CD8-positive, alpha-beta memory T cell (primary cell): ENCODE measurements at regions not wholly inside any gene's neighbourhood (a gene's known extent, or its start where the extent isn't known, plus 50 kb on each side); places are given as distances from the start of the nearest gene placed in this dataset.

Experiments used
- CTCF ChIA-PET: fragments of 350-600 bp; sonication (Branson Sonifier 250); formaldehyde crosslinking; loops from one replicate; lab custom pipeline; 2021; ENCODE audit warnings: antibody characterized with exemption; lab: Charles Lee
- POLR2A ChIA-PET: fragments of 350-600 bp; sonication (Branson Sonifier 250); formaldehyde crosslinking; loops from one replicate; lab custom pipeline; 2021; ENCODE audit warnings: antibody characterized with exemption; lab: Charles Lee
- DNase-seq, 5 donors: peaks; one replicate each; pipeline versions ENCODE4 v3.0.0 to v3.0.0-alpha.2; 2020 to 2022; ENCODE audit warnings: mixed read lengths in 1 of 5
- H3K27ac ChIP-seq: one replicate; pipeline ENCODE4 v1.7.0; 2013; ENCODE audit warnings: low read depth, mild to moderate bottlenecking, low read length, moderate library complexity
- H3K27me3 ChIP-seq: 2 replicates; pipeline ENCODE4 v1.7.0; 2013; ENCODE audit warnings: low read length, mild to moderate bottlenecking; ENCODE audit not compliant: insufficient read depth, poor library complexity, severe bottlenecking
- H3K36me3 ChIP-seq: 2 replicates; pipeline ENCODE4 v1.7.0; 2013; ENCODE audit warnings: mild to moderate bottlenecking, low read length, moderate library complexity; ENCODE audit not compliant: insufficient read depth
- H3K4me1 ChIP-seq: 2 replicates; pipeline ENCODE4 v1.7.0; 2013; ENCODE audit warnings: mild to moderate bottlenecking, low read length, moderate library complexity; ENCODE audit not compliant: insufficient read depth
- H3K4me3 ChIP-seq: 2 replicates; pipeline ENCODE4 v1.7.0; 2013; ENCODE audit warnings: mild to moderate bottlenecking, low read length
- H3K9me3 ChIP-seq: 2 replicates; pipeline ENCODE4 v1.7.0; 2013; ENCODE audit warnings: mild to moderate bottlenecking, low read length
- H3K27ac Mint-ChIP-seq, 8 donors: one replicate each; pipeline ENCODE4 v1.8.0; 2020 to 2021; ENCODE audit warnings: mixed read lengths in 8 of 8, mild to moderate bottlenecking in 6 of 8, inconsistent platforms in 3 of 8, moderate library complexity in 3 of 8
- H3K27me3 Mint-ChIP-seq, 2 donors: one replicate each; pipeline ENCODE4 v1.8.0; 2020 to 2021; ENCODE audit warnings: mixed read lengths in 2 of 2, mild to moderate bottlenecking in 1 of 2, moderate library complexity in 1 of 2
- H3K36me3 Mint-ChIP-seq, 3 donors: one replicate each; pipeline ENCODE4 v1.8.0; 2020 to 2021; ENCODE audit warnings: mixed read lengths in 3 of 3, inconsistent platforms in 1 of 3, mild to moderate bottlenecking in 1 of 3
- H3K4me1 Mint-ChIP-seq, 3 donors: one replicate each; pipeline ENCODE4 v1.8.0; 2020 to 2021; ENCODE audit warnings: mixed read lengths in 3 of 3, inconsistent platforms in 1 of 3, mild to moderate bottlenecking in 1 of 3
- H3K4me3 Mint-ChIP-seq, 7 donors: one replicate each; pipeline ENCODE4 v1.8.0; 2020 to 2021; ENCODE audit warnings: mixed read lengths in 7 of 7, mild to moderate bottlenecking in 6 of 7, moderate library complexity in 4 of 7, inconsistent platforms in 2 of 7
- H3K9me3 Mint-ChIP-seq, 5 donors: one replicate each; pipeline ENCODE4 v1.8.0; 2020 to 2022; ENCODE audit warnings: mixed read lengths in 5 of 5, mild to moderate bottlenecking in 3 of 5, moderate library complexity in 2 of 5, inconsistent platforms in 1 of 5

DNA sequence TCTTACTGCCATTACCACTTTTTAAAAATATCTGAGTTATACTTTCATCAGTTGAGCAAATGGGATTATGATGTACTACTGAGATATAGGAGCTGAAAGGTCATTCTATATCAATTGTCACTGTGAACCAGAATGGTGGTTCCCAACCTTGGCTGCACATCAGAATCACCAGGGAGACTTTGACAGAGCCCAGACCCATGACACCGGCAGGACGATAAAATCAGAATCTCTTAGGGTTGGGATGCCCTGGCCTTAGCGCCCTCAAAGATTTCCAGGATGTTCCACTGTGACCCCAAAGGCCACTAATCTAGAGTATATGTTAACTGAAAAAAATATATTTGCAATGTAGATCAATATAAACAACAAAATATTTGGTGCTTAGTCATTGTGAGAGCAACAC is 355.1 kb downstream of the LIG4 start:
- no peak for DNase-seq
- ChIA-PET CTCF (no interaction called here), POLR2A (no interaction called here)
- Histone ChIP-seq H3K4me3 (no peak overlapping the region), H3K4me1 (no peaks in the 10 kb centered on the region), H3K9me3 (no peaks in the 10 kb centered on the region), H3K36me3 (no peaks in the 10 kb centered on the region), H3K27ac (no peak overlapping the region), H3K27me3 (no peaks in the 10 kb centered on the region)
- Mint-ChIP-seq H3K9me3 (peaks cover 0 to 27% (median 14%) of the 10 kb centered on the region in 5 donors), H3K4me1 (peaks cover 0 to 2% (median 0%) of the 10 kb centered on the region in 3 donors), H3K27ac (no peak overlapping the region), H3K36me3 (no peaks in the 10 kb centered on the region), H3K4me3 (no peak overlapping the region), H3K27me3 (peaks cover 2 to 16% of the 10 kb centered on the region in 2 donors)

DNA sequence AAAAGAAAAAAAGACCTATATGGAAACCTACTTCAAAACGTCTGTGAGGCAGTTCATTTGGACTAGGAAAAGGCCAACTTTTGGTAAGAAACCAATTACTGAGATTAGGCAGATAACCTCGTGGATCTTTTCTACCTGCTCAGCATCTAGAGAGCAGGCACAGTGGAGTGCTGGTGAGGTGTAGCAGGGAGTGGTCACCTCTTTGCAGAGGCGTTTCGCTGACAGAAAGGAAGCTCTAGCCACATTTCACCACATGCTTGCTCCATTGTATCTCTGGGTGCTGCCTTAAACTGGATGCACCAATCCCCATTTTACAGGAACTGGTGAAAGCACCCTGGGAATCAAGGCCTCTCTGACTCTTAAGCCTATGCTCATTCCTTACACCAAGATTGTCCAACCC is 360.5 kb downstream of the LIG4 start:
- Histone ChIP-seq H3K9me3 (no peaks in the 10 kb centered on the region), H3K4me3 (no peak overlapping the region), H3K27me3 (no peaks in the 10 kb centered on the region), H3K4me1 (no peaks in the 10 kb centered on the region), H3K27ac (no peak overlapping the region), H3K36me3 (no peaks in the 10 kb centered on the region)
- Mint-ChIP-seq H3K4me1 (no peaks in the 10 kb centered on the region), H3K36me3 (no peaks in the 10 kb centered on the region), H3K9me3 (peaks cover 0 to 20% (median 6%) of the 10 kb centered on the region in 5 donors), H3K4me3 (no peak overlapping the region), H3K27ac (no peak overlapping the region), H3K27me3 (no peaks in the 10 kb centered on the region)
- CTCF ChIA-PET: no interaction called here
- no peak for DNase-seq
- POLR2A ChIA-PET: no interaction called here

DNA sequence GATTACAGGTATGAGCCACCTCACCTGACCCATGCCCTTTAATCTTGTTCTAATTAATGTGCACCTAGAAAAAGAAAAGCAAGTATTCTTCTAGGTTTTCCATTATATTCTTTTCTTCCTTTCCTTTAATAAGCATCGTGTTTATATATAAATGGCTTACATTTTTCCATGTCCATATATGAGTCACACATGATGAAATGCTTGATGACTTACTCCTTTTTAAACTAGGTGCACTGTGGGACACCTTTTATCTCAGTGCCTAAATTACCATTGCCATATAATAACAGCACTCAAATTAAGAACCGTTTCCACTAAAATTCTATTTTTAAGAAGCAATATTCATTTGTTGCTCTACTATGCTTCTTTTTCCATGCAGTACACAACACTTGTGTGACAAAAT is 363.3 kb downstream of the LIG4 start:
- Mint-ChIP-seq H3K36me3 (no peaks in the 10 kb centered on the region), H3K9me3 (peaks cover 0 to 18% (median 6%) of the 10 kb centered on the region in 5 donors), H3K27ac (no peak overlapping the region), H3K4me1 (no peaks in the 10 kb centered on the region), H3K4me3 (no peak overlapping the region), H3K27me3 (peaks cover 0 to 2% of the 10 kb centered on the region in 2 donors)
- Histone ChIP-seq H3K27me3 (no peaks in the 10 kb centered on the region), H3K4me1 (no peaks in the 10 kb centered on the region), H3K36me3 (no peaks in the 10 kb centered on the region), H3K4me3 (no peak overlapping the region), H3K9me3 (no peaks in the 10 kb centered on the region), H3K27ac (no peak overlapping the region)
- ChIA-PET POLR2A (no interaction called here), CTCF (no interaction called here)
- DNase-seq: no peak

DNA sequence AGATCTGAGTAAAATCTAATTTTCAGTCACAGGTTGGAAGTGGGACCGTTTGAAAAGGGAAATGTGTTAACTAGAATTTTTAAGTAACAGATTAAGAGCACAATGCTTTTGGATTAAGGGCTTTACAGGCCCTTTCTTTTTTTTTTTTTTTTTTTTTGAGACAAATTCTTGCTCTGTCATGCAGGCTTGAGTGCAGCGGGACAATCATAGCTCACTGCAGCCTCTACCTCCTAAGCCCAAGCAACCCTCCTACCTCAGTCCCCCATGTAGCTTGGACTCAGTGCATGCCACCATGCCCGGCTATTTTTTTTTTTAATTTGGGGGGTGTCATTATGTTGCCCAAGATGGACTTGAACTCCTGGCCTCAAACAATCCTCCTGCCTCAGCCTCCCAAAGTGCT is 363.7 kb downstream of the LIG4 start:
- Mint-ChIP-seq H3K4me3 (no peak overlapping the region), H3K36me3 (no peaks in the 10 kb centered on the region), H3K4me1 (no peaks in the 10 kb centered on the region), H3K27ac (no peak overlapping the region), H3K9me3 (peaks cover 0 to 14% (median 4%) of the 10 kb centered on the region in 5 donors), H3K27me3 (peaks cover 0 to 2% of the 10 kb centered on the region in 2 donors)
- Histone ChIP-seq H3K27ac (no peak overlapping the region), H3K9me3 (no peaks in the 10 kb centered on the region), H3K4me3 (no peak overlapping the region), H3K27me3 (no peaks in the 10 kb centered on the region), H3K4me1 (no peaks in the 10 kb centered on the region), H3K36me3 (no peaks in the 10 kb centered on the region)
- CTCF ChIA-PET: interaction anchor here (0.8 kb wide), 1 partner anchor 1228 kb away, joined by 3 read pairs; no protein-coding TSS in a partner anchor
- POLR2A ChIA-PET: no interaction called here
- no peak for DNase-seq

DNA sequence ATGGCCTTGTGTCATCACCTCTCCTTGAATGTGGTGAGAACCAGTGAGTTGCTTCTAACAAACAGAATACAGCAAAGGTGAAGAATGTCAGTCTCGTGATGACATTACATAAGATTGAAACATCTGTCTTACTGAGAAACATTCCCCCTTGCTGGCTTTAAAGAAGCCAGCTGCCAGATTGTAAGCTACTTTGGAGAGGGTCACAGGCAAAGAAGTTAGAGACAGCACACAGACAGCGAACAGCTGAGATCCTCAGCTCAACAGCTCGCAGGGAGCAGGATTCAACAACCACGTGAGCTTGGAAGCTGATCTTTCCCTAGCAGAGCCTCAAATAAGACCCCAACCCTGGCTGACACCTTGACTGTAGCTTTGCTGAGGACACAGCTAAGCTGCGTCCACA is 367.9 kb downstream of the LIG4 start:
- H3K4me1 Mint-ChIP-seq: no peaks in the 10 kb centered on the region
- no peaks in the 10 kb centered on the region for H3K27me3 ChIP-seq
- no peaks in the 10 kb centered on the region for H3K36me3 Mint-ChIP-seq
- DNase-seq: no peak
- H3K4me1 ChIP-seq: no peaks in the 10 kb centered on the region
- peaks cover 0 to 2% of the 10 kb centered on the region in 2 donors for H3K27me3 Mint-ChIP-seq
- H3K27ac Mint-ChIP-seq: no peak overlapping the region
- no peaks in the 10 kb centered on the region for H3K36me3 ChIP-seq
- H3K27ac ChIP-seq: no peak overlapping the region
- ChIA-PET CTCF (no interaction called here), POLR2A (no interaction called here)
- no peaks in the 10 kb centered on the region for H3K9me3 ChIP-seq
- H3K9me3 Mint-ChIP-seq: peaks cover 0 to 18% (median 4%) of the 10 kb centered on the region in 5 donors
- H3K4me3 ChIP-seq: no peak overlapping the region
- H3K4me3 Mint-ChIP-seq: no peak overlapping the region

DNA sequence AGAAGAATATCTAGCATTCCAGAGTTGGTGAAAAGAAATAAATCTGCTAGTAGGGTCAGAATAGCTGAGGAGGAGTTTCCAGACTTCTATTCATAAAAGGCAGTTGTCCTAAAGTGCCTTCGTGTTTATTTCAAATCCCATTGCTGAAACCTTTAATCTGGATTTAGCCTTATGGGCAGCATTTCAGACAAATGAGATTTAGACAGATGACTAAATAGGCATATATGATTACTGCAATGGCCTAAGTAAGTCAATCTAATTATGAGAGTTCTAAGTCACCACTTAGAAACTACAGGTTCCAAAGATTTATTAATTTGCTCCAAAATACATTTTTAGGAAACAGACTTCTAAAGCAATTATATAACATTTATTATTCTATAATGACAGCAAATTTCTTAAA is 368.7 kb downstream of the LIG4 start:
- CTCF ChIA-PET: no interaction called here
- H3K4me1 ChIP-seq: no peaks in the 10 kb centered on the region
- H3K27ac ChIP-seq: no peak overlapping the region
- no peaks in the 10 kb centered on the region for H3K36me3 Mint-ChIP-seq
- DNase-seq: no peak
- H3K27ac Mint-ChIP-seq: no peak overlapping the region
- H3K27me3 ChIP-seq: no peaks in the 10 kb centered on the region
- POLR2A ChIA-PET: no interaction called here
- peaks cover 0 to 18% (median 4%) of the 10 kb centered on the region in 5 donors for H3K9me3 Mint-ChIP-seq
- peaks cover 0 to 2% of the 10 kb centered on the region in 2 donors for H3K27me3 Mint-ChIP-seq
- H3K4me3 ChIP-seq: no peak overlapping the region
- no peaks in the 10 kb centered on the region for H3K9me3 ChIP-seq
- no peaks in the 10 kb centered on the region for H3K4me1 Mint-ChIP-seq
- no peaks in the 10 kb centered on the region for H3K36me3 ChIP-seq
- no peak overlapping the region for H3K4me3 Mint-ChIP-seq

DNA sequence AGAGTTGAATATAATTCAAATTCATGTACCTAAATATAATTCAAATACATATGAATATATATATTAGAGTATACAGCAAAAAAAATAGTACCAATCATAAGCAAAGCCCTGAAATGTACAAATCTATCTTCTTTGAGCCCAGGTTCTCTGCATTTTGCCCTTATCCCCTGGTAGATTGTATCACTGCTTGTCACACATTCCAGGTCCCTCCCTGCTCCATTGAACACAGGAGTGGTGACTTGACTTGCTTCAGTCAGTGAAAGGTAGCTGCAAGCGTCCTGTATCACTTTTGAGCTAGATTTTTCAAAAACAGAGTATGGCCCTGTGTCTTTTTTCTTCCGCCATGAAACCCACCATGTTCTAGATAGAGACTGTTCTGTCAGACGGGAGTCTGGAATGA is 369.4 kb downstream of the LIG4 start:
- Histone ChIP-seq H3K27me3 (no peaks in the 10 kb centered on the region), H3K9me3 (no peaks in the 10 kb centered on the region), H3K27ac (no peak overlapping the region), H3K36me3 (no peaks in the 10 kb centered on the region), H3K4me1 (no peaks in the 10 kb centered on the region), H3K4me3 (no peak overlapping the region)
- no peaks in the 10 kb centered on the region for H3K36me3 Mint-ChIP-seq
- no peak overlapping the region for H3K27ac Mint-ChIP-seq
- CTCF ChIA-PET: no interaction called here
- no peaks in the 10 kb centered on the region for H3K4me1 Mint-ChIP-seq
- peaks cover 0 to 15% (median under 1%) of the 10 kb centered on the region in 5 donors for H3K9me3 Mint-ChIP-seq
- POLR2A ChIA-PET: no interaction called here
- H3K27me3 Mint-ChIP-seq: peaks cover 0 to 2% of the 10 kb centered on the region in 2 donors
- H3K4me3 Mint-ChIP-seq: no peak overlapping the region
- no peak for DNase-seq

DNA sequence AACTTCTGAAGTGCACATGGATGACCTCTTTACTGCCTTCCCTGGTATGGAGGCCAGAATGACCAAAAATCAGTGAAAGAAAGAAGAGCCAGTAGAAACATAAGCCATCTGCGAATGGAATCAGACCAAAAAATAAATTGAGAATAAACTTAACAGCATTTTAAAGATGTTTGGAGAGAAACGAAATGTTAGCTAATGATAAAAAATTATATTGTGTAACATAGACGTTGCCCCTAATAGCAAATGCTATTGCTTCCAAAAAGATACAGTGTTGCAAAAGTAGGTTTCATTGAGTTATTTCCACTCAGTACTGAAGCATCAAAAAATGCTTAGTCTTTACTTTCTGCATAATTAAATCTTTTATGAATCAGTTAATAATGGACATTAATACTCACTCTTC is 371.7 kb downstream of the LIG4 start:
- Histone ChIP-seq H3K4me3 (no peak overlapping the region), H3K4me1 (no peaks in the 10 kb centered on the region), H3K9me3 (no peaks in the 10 kb centered on the region), H3K36me3 (no peaks in the 10 kb centered on the region), H3K27ac (no peak overlapping the region), H3K27me3 (no peaks in the 10 kb centered on the region)
- H3K9me3 Mint-ChIP-seq: peaks cover 0 to 14% (median 2%) of the 10 kb centered on the region in 5 donors
- no peaks in the 10 kb centered on the region for H3K27me3 Mint-ChIP-seq
- H3K27ac Mint-ChIP-seq: no peak overlapping the region
- no peak for DNase-seq
- POLR2A ChIA-PET: no interaction called here
- H3K4me3 Mint-ChIP-seq: no peak overlapping the region
- H3K36me3 Mint-ChIP-seq: no peaks in the 10 kb centered on the region
- CTCF ChIA-PET: no interaction called here
- no peaks in the 10 kb centered on the region for H3K4me1 Mint-ChIP-seq

DNA sequence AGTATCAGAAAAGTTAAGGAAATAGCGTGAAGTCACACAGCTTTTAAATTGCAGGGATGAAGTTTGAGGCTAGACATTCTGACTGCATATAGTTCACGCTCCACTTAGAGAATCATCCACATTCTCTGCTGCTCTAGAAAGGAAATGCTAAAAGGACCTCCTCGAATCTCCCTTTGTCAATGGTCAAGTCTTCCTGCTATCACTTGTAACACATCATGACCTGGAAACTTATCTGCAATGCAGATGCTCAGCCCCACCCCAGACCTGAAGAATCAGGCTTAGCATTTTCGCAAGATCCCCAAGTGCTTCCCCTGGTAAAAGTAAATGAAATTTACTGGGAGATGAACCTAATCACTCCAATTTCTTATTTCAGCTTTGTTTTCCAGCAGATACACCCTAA is 372.1 kb downstream of the LIG4 start:
- H3K27me3 Mint-ChIP-seq: no peaks in the 10 kb centered on the region
- POLR2A ChIA-PET: no interaction called here

More for the DNA sequence above, 372.1 kb downstream of the LIG4 start:
- Histone ChIP-seq H3K27me3 (no peaks in the 10 kb centered on the region), H3K36me3 (no peaks in the 10 kb centered on the region), H3K27ac (no peak overlapping the region), H3K4me3 (no peak overlapping the region), H3K4me1 (no peaks in the 10 kb centered on the region), H3K9me3 (no peaks in the 10 kb centered on the region)
- CTCF ChIA-PET: no interaction called here
- no peak overlapping the region for H3K27ac Mint-ChIP-seq
- H3K9me3 Mint-ChIP-seq: peaks cover 0 to 14% (median 2%) of the 10 kb centered on the region in 5 donors
- H3K36me3 Mint-ChIP-seq: no peaks in the 10 kb centered on the region
- DNase-seq: no peak
- H3K4me1 Mint-ChIP-seq: no peaks in the 10 kb centered on the region
- no peak overlapping the region for H3K4me3 Mint-ChIP-seq
